Activated CD4-positive, CD25-positive, alpha-beta regulatory T cell treated with anti-CD3 and anti-CD28 coated beads, Interleukin-2, amount 50 U/mL, for 72 hours (primary cell): ENCODE measurements at regions not wholly inside any gene's neighbourhood (a gene's known extent, or its start where the extent isn't known, plus 50 kb on each side); places are given as distances from the start of the nearest gene placed in this dataset.

ENCODE experiments used
- DNase-seq: peaks from one replicate; pipeline ENCODE4 v3.0.0; 2021

GRCh38 chr11:25901415-25901814 is 430.5 kb upstream of the ANO3 start:
- no peak for DNase-seq

GRCh38 chr11:25902476-25902875 is 429.5 kb upstream of the ANO3 start:
- DNase-seq = no peak

DNA sequence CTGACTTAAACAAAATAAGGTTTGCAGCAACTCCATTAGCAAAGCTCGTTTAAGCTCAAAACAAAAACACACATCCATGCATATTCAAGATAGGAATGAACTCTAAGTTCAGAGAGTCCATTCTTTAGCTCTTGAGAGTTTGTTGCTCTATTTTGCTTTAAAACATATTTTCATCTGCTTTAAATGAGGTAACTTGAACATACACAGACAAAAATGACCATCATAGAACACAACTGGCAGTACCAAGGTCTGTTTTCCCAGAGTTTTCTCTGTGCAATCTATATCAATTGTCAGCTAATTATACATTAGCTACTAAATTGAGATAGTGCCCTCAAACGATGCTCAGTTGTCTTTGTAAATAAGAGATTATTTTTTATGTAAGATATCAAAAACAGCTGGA is 423.2 kb upstream of the ANO3 start:
- no peak for DNase-seq

- DNase-seq = no peak
These were observed 421.8 kb upstream of the ANO3 start for GRCh38 chr11:25910086-25910485.

DNA sequence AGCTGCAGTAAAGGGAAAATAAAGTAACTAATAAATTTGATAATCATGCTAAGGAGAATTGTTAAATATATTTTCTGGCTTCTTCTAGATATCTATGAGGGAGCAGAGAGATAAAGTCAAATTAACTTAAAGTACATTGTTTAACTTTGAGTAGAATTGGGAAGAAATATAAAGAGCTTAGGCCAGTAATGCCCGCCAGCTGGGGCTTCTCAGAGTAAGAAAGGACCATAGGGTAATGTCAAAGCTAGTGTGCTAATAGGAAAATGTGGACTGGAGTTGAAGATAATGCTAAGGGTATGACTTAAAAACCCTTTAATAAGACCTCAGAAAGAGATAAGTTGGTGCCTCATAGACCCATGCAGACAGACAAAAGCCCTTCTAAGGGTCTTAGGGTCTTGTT is 411.6 kb upstream of the ANO3 start:
- no peak for DNase-seq

- no peak for DNase-seq
These were observed 407.3 kb upstream of the ANO3 start for GRCh38 chr11:25924586-25924985.

DNA sequence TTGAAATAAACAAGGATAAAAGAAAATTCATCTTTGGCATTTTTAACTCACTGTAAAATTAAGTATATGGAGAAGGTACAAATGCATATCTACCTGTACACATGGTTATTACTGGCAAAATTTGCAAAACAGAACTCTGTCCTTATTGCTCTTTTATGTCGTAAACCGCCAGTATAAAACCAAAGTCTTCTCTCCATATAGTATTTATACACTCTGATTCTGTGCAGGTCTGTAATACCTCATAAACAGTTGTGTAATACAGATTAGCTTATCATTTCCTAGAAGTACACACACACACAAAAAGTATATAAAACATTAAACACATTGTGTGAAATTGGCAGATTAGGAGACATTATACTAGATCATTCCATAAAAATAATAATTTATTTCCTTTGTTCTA is 406.6 kb upstream of the ANO3 start:
- DNase-seq = no peak

DNA sequence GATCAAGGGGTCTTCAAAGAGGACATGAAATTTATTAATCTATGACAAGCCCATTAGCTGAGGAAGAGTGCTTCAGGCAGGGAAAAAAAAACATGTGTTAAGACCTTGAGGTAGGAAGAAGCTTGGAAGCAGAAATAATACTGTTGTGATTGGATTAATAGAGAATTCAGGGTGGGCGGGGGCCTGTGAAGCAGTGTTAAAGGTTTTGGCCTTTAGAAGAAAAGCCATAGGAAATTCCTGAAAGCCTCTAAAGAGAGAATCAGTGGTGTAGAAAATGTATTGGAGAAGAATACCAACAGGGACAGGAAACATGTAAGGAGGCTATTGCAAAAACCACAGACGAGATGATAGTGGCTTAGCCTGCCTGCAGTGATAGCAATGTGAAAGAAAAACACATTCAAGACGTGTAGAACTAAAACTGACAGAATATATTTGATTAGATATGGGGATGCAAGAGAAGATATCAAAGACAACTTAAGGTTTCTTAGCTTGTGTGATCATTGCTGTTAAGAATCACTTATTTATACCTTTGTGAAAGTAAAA is 404.4 kb upstream of the ANO3 start:
- DNase-seq = no peak

DNA sequence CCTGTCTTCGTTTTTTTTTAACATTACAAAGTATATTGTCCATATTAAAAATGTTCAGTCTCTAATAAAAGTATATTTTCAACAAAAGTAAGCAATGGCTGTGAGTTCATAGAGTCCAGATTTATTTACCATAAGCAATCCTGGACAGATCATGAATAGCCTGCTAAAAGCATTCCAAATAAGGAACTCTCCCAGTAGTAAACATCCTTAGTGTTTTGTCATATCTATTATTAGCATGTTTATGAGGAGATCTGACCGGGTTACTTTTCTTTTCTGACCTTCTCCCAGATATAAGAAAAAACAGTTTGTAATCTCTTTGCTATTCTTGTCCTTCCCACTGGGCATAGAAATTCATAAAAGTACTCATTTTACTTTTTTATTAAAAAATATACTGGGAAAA is 403.9 kb upstream of the ANO3 start:
- no peak for DNase-seq

GRCh38 chr11:25938952-25939351 is 393.0 kb upstream of the ANO3 start:
- no peak for DNase-seq

DNA sequence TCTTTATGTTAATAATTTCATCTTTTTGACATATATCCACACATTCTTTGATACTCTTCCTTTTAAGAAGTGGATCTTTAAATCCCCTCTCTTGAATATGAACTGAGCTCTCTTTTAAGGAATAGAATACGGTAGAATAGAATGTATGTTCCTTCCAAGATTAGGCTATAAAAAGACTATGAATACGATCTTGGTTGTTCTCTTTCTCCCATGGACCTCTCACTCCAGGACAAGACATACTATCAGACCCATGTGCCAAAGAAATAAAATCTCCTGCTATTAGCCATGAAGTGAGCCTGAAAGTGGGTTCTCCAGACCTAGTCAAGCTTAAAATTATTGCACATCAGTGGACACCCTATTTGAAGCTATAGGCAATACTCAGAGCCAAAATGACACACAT is 392.2 kb upstream of the ANO3 start:
- DNase-seq = no peak

- DNase-seq = no peak
These were observed 390.6 kb upstream of the ANO3 start for GRCh38 chr11:25941353-25941752.

DNA sequence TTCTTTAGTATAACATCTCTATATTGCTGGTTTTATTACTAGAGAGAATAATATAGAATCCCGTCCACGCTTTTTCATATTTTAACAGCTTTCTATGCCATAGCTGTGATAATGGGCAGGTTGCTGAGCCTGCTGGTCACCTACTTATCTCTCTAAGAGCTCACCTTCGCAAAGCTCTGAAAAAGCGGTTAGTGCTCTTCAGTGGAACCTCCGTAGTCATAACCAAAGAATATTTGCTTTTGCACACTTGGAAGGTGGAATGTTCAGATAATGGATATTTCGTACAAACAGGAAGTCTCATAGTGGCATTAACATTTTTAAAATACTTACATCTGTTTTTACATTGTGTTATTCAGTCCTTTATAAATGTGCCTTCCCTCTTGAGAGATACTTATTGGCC is 388.9 kb upstream of the ANO3 start:
- DNase-seq = no peak

DNA sequence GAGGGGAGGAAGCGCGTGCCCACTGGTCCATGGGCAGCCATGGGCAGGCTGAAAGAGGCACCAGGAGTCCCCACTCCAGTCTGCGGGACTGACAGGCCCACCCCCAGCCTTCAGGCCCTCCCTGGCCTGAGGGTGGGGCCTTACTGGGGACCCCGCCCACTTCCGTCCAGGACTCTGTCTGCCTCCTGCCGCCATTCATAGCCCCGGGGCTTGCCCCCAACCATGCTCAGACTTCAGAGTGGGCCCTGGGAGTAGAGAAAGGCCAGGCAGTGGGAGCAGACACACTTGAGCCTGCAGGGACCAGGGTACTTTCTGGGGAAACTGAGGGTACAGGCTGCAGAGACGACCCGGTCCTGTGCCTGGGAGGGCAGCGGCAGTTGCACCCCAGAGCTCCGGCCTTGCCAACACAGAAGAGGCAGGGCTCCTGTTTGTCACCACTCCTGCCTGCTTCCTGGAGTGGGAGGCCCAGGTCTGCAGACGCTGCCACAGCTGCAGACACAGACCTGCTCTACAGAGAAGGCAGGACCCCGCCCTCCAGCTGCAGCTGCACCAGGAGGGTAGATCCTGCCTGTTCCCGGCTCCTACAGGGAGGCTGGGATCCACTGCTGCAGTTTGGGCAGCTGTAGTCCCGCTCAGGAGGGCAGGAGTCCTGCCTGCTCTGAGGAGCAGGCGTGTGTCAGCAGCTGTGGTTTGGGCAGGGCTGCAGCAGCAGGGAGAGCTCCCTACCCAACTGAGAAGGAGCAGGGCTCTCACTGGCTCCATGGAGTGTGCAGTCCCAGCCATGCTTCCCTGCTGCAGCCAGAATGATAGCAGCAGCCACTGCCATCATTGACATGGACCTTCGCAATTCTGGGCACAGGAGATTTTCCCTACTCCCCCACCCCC is 387.9 kb upstream of the ANO3 start:
- no peak for DNase-seq

- DNase-seq = no peak
These were observed 382.0 kb upstream of the ANO3 start for GRCh38 chr11:25949918-25950317.

- no peak for DNase-seq
These were observed 378.9 kb upstream of the ANO3 start for GRCh38 chr11:25953006-25953405.

- no peak for DNase-seq
These were observed 373.9 kb upstream of the ANO3 start for GRCh38 chr11:25958045-25958444.

GRCh38 chr11:25961539-25961938 is 370.4 kb upstream of the ANO3 start:
- DNase-seq = no peak

DNA sequence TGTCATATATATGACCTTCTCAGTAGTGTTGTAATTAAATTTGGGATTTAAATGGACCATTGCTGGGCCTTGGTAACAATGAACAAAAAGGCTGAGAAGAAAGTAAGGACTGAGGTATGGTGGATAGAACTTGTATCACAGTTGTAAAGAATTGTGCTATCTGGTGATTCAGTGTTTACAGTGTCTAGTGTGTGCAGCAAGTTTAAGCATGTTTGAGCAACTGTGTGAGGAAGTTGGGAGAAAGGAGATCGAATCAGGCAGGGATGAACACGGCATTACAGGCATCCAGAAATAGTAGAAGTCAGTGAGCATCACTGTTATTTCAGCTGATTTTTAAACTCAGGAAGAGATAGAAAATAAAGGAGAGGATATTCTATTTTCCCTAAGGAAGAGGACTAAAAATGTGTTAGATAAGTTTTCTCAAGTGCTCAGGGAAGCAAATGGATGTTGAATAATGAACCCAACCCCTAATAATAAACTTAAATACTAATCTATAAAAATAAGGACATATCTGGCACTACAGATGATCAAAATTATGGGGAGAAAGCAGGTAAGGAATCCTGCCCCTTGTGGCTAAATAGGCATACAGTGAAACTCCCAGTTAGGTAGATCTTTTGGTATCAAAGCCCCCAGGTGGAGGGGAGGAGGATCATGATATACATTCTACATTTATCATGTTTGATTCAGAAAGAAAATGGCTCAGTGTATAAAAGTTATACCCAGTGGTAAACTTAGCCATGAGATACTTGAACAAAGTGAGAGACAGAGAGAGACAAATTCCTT is 361.0 kb upstream of the ANO3 start:
- no peak for DNase-seq

- DNase-seq = no peak
These were observed 351.8 kb upstream of the ANO3 start for GRCh38 chr11:25980091-25980490.

- DNase-seq = no peak
These were observed 349.9 kb upstream of the ANO3 start for GRCh38 chr11:25981998-25982397.

DNA sequence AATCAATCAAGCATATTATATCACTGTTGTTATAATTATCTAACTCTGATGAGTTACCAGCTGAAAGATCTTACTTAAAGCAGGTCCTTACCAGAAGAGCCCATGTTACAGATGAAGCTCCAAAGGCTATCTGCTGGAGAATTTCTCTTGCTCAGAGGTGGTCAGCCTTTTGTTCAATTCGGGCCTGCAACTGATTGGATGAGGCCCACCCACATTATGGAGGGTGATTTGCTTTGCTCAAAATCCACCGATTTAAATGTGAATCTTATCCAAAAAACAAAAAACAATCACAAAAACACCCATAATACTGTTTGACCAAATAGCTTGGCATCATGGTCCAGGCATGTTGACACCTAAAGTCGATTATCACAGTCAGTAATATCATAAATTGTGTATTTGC is 348.6 kb upstream of the ANO3 start:
- no peak for DNase-seq

DNA sequence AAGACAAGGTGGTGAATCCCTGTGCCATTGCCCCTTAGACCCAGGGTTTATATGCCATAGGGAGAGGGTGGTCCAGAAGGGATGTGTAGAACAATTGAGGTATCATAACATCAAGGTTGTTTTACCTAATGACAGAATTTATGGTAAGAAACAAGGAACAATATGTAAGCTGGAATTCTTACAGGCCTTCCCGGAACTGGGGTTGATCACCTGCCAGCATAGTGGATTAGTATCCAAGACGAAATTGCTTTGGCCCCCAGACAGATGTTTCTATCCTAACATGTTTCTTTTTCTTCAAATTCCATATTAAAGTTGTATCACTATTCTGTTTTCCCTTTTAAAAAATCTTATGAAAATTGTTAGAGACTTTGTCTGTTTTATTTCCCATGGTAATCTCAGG is 343.8 kb upstream of the ANO3 start:
- DNase-seq = no peak

- DNase-seq = no peak
These were observed 341.5 kb upstream of the ANO3 start for GRCh38 chr11:25990406-25990805.
